ENCODE measurements at regions not wholly inside any gene's neighbourhood (a gene's known extent, or its start where the extent isn't known, plus 50 kb on each side); places are given as distances from the start of the nearest gene placed in this dataset.

- no peaks in the 10 kb centered on the region for H3K36me3 ChIP-seq (ENCODE audit: control insufficient read depth in 2 of 4, insufficient read depth in 4 of 4, low read length in 3 of 4)
- H3K56ac ChIP-seq (replicated peaks; ENCODE audit: insufficient read length, low read depth, low read length) = no peak overlapping the region
- FAIRE-seq = no peak
- H2BK20ac ChIP-seq (ENCODE audit: low read length) = no peak overlapping the region
- no peak overlapping the region for H3K18ac ChIP-seq (ENCODE audit: extremely low read depth, low read length)
- 82% methylated on average over 1 of the region's 1 CpG; no CpG with 5 or more reads in 1 of the 2 experiments for WGBS, 2 experiments (ENCODE audit: extremely low coverage in 1 of 2, insufficient coverage in 1 of 2, insufficient read length in 1 of 2, insufficient replicate concordance in 2 of 2, low coverage in 1 of 2, low lambda C conversion rate in 2 of 2, missing lambda C conversion rate in 1 of 2)
- no peak overlapping the region for H3K14ac ChIP-seq (ENCODE audit: insufficient read length)
- no peak overlapping the region for H2AFZ ChIP-seq (ENCODE audit: low read length)
- no peak overlapping the region for H2BK5ac ChIP-seq (ENCODE audit: low read depth, low read length)
- H4K8ac ChIP-seq (ENCODE audit: extremely low read depth, insufficient read depth, low read length) = no peak overlapping the region
- no peak overlapping the region for H3K27ac ChIP-seq (ENCODE audit: low read depth, low read length)
- CTCF ChIA-PET (ENCODE audit: partially characterized antibody) = interaction anchor here (0.8 to 1.4 kb wide), 5 partner anchors 12 to 117 kb away, joined by 3 to 7 read pairs (median 4); no protein-coding TSS in a partner anchor
- POLR2A ChIA-PET (ENCODE audit: partially characterized antibody) = no interaction called here
- no peak for DNase-seq (ENCODE audit: low read depth in 1 of 2, low spot score in 2 of 2)
- no peak overlapping the region for H3K4me3 ChIP-seq (ENCODE audit: extremely low read depth in 1 of 4, insufficient read depth in 2 of 4, low read depth in 3 of 4, low read length in 4 of 4)
- no peaks in the 10 kb centered on the region for H3K79me2 ChIP-seq (ENCODE audit: control insufficient read depth in 1 of 2, insufficient read depth in 2 of 2, low read length in 2 of 2)
- no peaks in the 10 kb centered on the region for H3K9me3 ChIP-seq (ENCODE audit: insufficient read depth in 2 of 2, low read depth in 1 of 2, low read length in 1 of 2)
- H2BK15ac ChIP-seq (ENCODE audit: low read length) = no peak overlapping the region
- H3K4me2 ChIP-seq (ENCODE audit: insufficient read depth in 1 of 2, low read depth in 2 of 2, low read length in 2 of 2) = no peak overlapping the region
- no peaks in the 10 kb centered on the region for H3K27me3 ChIP-seq (replicated peaks in 1 of 4; ENCODE audit: control insufficient read depth in 3 of 4, extremely low read depth in 1 of 4, insufficient read depth in 3 of 4, low read length in 3 of 4)
- H3K23ac ChIP-seq (ENCODE audit: insufficient read length) = no peak overlapping the region
- no peaks in the 10 kb centered on the region for H3K23me2 ChIP-seq (ENCODE audit: low read depth, low read length)
- H3K9ac ChIP-seq (replicated peaks in 1 of 4; ENCODE audit: extremely low read depth in 1 of 4, low read depth in 3 of 4, low read length in 3 of 4) = no peak overlapping the region
- no peaks in the 10 kb centered on the region for H3K4me1 ChIP-seq (replicated peaks in 1 of 4; ENCODE audit: control insufficient read depth in 3 of 4, insufficient read depth in 4 of 4, low read length in 3 of 4)
- H4K20me1 ChIP-seq (replicated peaks in 1 of 2; ENCODE audit: control insufficient read depth in 1 of 2, insufficient read depth in 2 of 2, low read length in 2 of 2) = no peaks in the 10 kb centered on the region
- H2BK120ac ChIP-seq (replicated peaks; ENCODE audit: low read depth, low read length) = no peak overlapping the region
- H2BK12ac ChIP-seq (ENCODE audit: low read depth, low read length) = no peak overlapping the region
- H3K79me1 ChIP-seq (ENCODE audit: low read depth, low read length) = no peaks in the 10 kb centered on the region
- H2AK5ac ChIP-seq (ENCODE audit: low read depth, low read length) = no peak overlapping the region
- H4K91ac ChIP-seq (replicated peaks; ENCODE audit: insufficient read length, low read length) = no peak overlapping the region
- no peak overlapping the region for H3K4ac ChIP-seq (replicated peaks; ENCODE audit: insufficient read length, low read depth, low read length)
- no peak overlapping the region for H4K5ac ChIP-seq (ENCODE audit: insufficient read length, low read depth, low read length)
- TF ChIP-seq CTCF (IDR thresholded peaks at IDR 0.05; ENCODE audit: control extremely low read depth in 1 of 3, insufficient read depth in 1 of 3, low read depth in 1 of 3, low read length in 3 of 3) (no peak), PHF8 (conservative IDR thresholded peaks at IDR 0.05; ENCODE audit: low read depth, low read length) (no peak), EP300 (IDR thresholded peaks at IDR 0.05; ENCODE audit: borderline replicate concordance in 1 of 2, low read depth in 2 of 2, low read length in 2 of 2) (no peak), RAD21 (IDR thresholded peaks at IDR 0.05 in 1 of 2, conservative IDR thresholded peaks at IDR 0.05 in 1 of 2; ENCODE audit: low read depth in 2 of 2, low read length in 2 of 2) (no peak)
These were observed 200.9 kb downstream of the TM2D1 start for GRCh38 chr1:61523893-61524605.
